ENCODE measurements at regions not wholly inside any gene's neighbourhood (a gene's known extent, or its start where the extent isn't known, plus 50 kb on each side); places are given as distances from the start of the nearest gene placed in this dataset.

GRCh38 chr6:22471746-22472145 lies 97.6 kb upstream of the HDGFL1 start (continued):
- TF ChIP-seq ZNF462 (CRISPR knock-in tag; IDR thresholded peaks at IDR 0.05) (no peak), ZNF331 (CRISPR knock-in tag; IDR thresholded peaks at IDR 0.05; ENCODE audit: low read depth) (no peak), CREB1 (CRISPR knock-in tag; IDR thresholded peaks at IDR 0.05; ENCODE audit: low read depth) (no peak), CTCF (conservative IDR thresholded peaks at IDR 0.05; ENCODE audit: low read depth in 2 of 2) (no peak)

DNA sequence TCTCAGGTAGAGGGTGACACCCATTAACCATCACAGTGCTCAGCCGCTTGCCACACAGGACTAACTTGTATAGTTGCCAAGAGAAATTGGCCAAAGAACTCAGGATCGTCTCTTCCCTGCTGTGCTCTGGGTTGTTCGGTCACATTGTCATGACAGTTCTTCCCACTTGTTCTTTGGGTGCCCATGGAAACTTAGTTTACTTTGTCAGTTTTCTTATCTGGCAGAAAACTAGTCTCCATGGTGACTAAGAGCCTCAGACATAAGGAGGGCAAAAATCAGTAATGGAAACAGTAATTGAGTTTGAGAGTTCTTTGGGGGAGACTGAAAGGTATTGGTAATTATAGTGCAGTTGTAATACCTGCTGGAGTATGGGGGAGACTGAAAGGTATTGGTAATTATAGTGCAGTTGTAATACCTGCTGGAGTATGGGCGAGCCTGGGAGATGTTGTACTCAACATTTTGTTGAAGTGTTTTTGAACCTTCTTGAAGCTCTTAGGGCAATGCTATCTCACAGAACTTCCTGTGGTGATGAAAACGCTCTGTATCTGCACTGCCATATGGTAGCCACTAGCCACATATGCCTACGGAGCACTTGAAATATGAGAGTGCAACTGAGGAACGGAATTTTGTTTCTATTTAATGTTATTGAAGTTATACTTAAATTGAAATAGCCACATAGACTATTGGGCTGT lies 95.2 kb upstream of the HDGFL1 start:
- Histone ChIP-seq H3K4me1 (ENCODE audit: insufficient read depth) (no peaks in the 10 kb centered on the region), H3K79me2 (replicated peaks; ENCODE audit: insufficient read depth) (no peaks in the 10 kb centered on the region), H3K9me2 (ENCODE audit: insufficient read depth) (peaks cover 8% of the 10 kb centered on the region; the same call in 1 of the 2 replicates), H3K4me2 (no peak overlapping the region), H3K4me3 (no peak overlapping the region), H3K27ac (ENCODE audit: low read depth) (no peak overlapping the region), H3K36me3 (ENCODE audit: insufficient read depth) (no peaks in the 10 kb centered on the region), H2AFZ (no peak overlapping the region), H3F3A (replicated peaks; ENCODE audit: low read depth) (no peaks in the 10 kb centered on the region), H4K20me1 (replicated peaks; ENCODE audit: insufficient read depth) (no peaks in the 10 kb centered on the region), H3K27me3 (ENCODE audit: insufficient read depth) (no peaks in the 10 kb centered on the region)
- no peak overlapping the region for H3K27ac Mint-ChIP-seq
- no peak for TF ChIP-seq CTCF (conservative IDR thresholded peaks at IDR 0.05; ENCODE audit: low read depth in 2 of 2)
- H3K9me3 Mint-ChIP-seq, result no peaks in the 10 kb centered on the region
- no peaks in the 10 kb centered on the region for H3K36me3 Mint-ChIP-seq (ENCODE audit: low read depth)
- DNase-seq (ENCODE audit: low spot score) (no peak), ATAC-seq (no peak)
- no peak overlapping the region for H3K4me3 Mint-ChIP-seq
- no peaks in the 10 kb centered on the region for H3K4me1 Mint-ChIP-seq
- no peaks in the 10 kb centered on the region for H3K27me3 Mint-ChIP-seq (ENCODE audit: insufficient read depth, low read depth, poor library complexity)

Data from GM23338 (cell line).